ENCODE measurements at regions not wholly inside any gene's neighbourhood (a gene's known extent, or its start where the extent isn't known, plus 50 kb on each side); places are given as distances from the start of the nearest gene placed in this dataset.
"Not testable (repeated sequence)": the region's sequence is repeated elsewhere in the genome, so short reads cannot be mapped to it uniquely, and the experiment has no call there.

GRCh38 chr21:14629461-14629860 lies 83.3 kb upstream of the SAMSN1 start:
- DNase-seq (ENCODE audit: low spot score) = no peak
- Histone ChIP-seq H3K4me1 (no peaks in the 10 kb centered on the region), H3K27ac (no peak overlapping the region), H3K9me3 (no peaks in the 10 kb centered on the region), H3K36me3 (no peaks in the 10 kb centered on the region), H3K27me3 (no peaks in the 10 kb centered on the region), H3K4me3 (no peak overlapping the region)
- no peak for TF ChIP-seq CTCF (IDR thresholded peaks at IDR 0.05)

- not testable (repeated sequence) for DNase-seq (ENCODE audit: low spot score); H3K36me3 ChIP-seq; H3K9me3 ChIP-seq; H3K4me3 ChIP-seq; H3K27me3 ChIP-seq; H3K4me1 ChIP-seq; H3K27ac ChIP-seq
Measured at GRCh38 chr21:14623079-14623478, 77.0 kb upstream of the SAMSN1 start.

GRCh38 chr21:14620152-14620551 lies 74.0 kb upstream of the SAMSN1 start:
- Histone ChIP-seq H3K27ac (no peak overlapping the region), H3K4me3 (no peak overlapping the region), H3K27me3 (no peaks in the 10 kb centered on the region), H3K36me3 (no peaks in the 10 kb centered on the region), H3K9me3 (no peaks in the 10 kb centered on the region), H3K4me1 (no peaks in the 10 kb centered on the region)
- DNase-seq (ENCODE audit: low spot score) = no peak
- no peak for TF ChIP-seq CTCF (IDR thresholded peaks at IDR 0.05)

GRCh38 chr21:14617871-14618270 lies 71.8 kb upstream of the SAMSN1 start:
- no peaks in the 10 kb centered on the region for H3K4me1 ChIP-seq
- no peak for TF ChIP-seq CTCF (IDR thresholded peaks at IDR 0.05)
- no peaks in the 10 kb centered on the region for H3K27me3 ChIP-seq
- H3K9me3 ChIP-seq = no peaks in the 10 kb centered on the region
- H3K27ac ChIP-seq = no peak overlapping the region
- H3K36me3 ChIP-seq = no peaks in the 10 kb centered on the region
- no peak for DNase-seq (ENCODE audit: low spot score)
- no peak overlapping the region for H3K4me3 ChIP-seq

GRCh38 chr21:14617040-14617393 lies 70.9 kb upstream of the SAMSN1 start:
- Histone ChIP-seq H3K4me3 (no peak overlapping the region), H3K9me3 (no peaks in the 10 kb centered on the region), H3K4me1 (no peaks in the 10 kb centered on the region), H3K27ac (no peak overlapping the region), H3K27me3 (no peaks in the 10 kb centered on the region), H3K36me3 (no peaks in the 10 kb centered on the region)
- no peak for DNase-seq (ENCODE audit: low spot score)
- TF ChIP-seq CTCF (IDR thresholded peaks at IDR 0.05) = no peak

GRCh38 chr21:14616380-14617039 lies 70.4 kb upstream of the SAMSN1 start:
- no peak overlapping the region for H3K4me3 ChIP-seq
- no peak for DNase-seq (ENCODE audit: low spot score)
- H3K27me3 ChIP-seq = no peaks in the 10 kb centered on the region
- H3K9me3 ChIP-seq = no peaks in the 10 kb centered on the region
- no peaks in the 10 kb centered on the region for H3K36me3 ChIP-seq
- H3K27ac ChIP-seq = no peak overlapping the region
- no peak for TF ChIP-seq CTCF (IDR thresholded peaks at IDR 0.05)
- H3K4me1 ChIP-seq = no peaks in the 10 kb centered on the region
